Progenitor cell of endocrine pancreas (in vitro differentiated cells): ENCODE measurements at regions not wholly inside any gene's neighbourhood (a gene's known extent, or its start where the extent isn't known, plus 50 kb on each side); places are given as distances from the start of the nearest gene placed in this dataset.
A peak's percentile ranks its signal among the peaks of the same experiment; 100 is the strongest.

Experiments used
- DNase-seq: peaks from one replicate; pipeline ENCODE4 v3.0.0; 2021; ENCODE audit warnings: low spot score; ENCODE audit not compliant: unreplicated experiment
- H3K27ac Mint-ChIP-seq: 2 replicates; pipeline ENCODE4 v1.8.0; 2021; ENCODE audit warnings: mild to moderate bottlenecking, moderate library complexity, mixed read lengths
- H3K27me3 Mint-ChIP-seq: 2 replicates; pipeline ENCODE4 v1.8.0; 2021; ENCODE audit warnings: mixed read lengths
- H3K36me3 Mint-ChIP-seq: 2 replicates; pipeline ENCODE4 v1.8.0; 2022; ENCODE audit warnings: mixed read lengths; ENCODE audit not compliant: insufficient read depth
- H3K4me1 Mint-ChIP-seq: 2 replicates; pipeline ENCODE4 v1.8.0; 2021; ENCODE audit warnings: low read depth, mixed read lengths
- H3K4me3 Mint-ChIP-seq: 2 replicates; pipeline ENCODE4 v1.8.0; 2021; ENCODE audit warnings: low read depth, mild to moderate bottlenecking, moderate library complexity, mixed read lengths
- H3K9me3 Mint-ChIP-seq: 2 replicates; pipeline ENCODE4 v1.8.0; 2021; ENCODE audit warnings: low read depth, mixed read lengths
- CTCF ChIP-seq: fragments of 200-600 bp; sonication (generic); IDR thresholded peaks from one replicate; pipeline ENCODE4 v1.5.0; 2021; ENCODE audit warnings: antibody characterized with exemption, mild to moderate bottlenecking; ENCODE audit not compliant: unreplicated experiment

DNA sequence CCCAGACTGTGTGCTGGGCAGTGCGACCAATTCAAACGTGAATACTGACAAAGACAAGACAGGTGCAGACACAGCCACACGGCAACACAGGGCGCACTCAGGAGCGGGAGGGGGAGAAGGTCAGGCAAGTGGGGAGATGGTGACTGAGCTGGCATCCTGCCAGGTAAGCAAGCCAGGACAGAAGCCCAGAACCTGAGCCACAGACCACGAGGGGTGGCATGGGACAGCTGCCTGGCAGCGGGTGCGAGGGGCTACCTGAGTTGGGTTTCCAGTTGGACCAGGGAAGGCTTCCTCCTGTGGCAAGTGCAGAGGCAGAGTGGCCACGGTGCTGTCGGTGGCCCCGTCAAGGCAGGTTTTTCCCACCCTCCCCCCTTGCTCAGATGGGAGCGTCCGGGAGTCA is 215.2 kb upstream of the ARID1B start:
- Mint-ChIP-seq H3K27ac (no peak overlapping the region), H3K9me3 (peaks cover 7% of the 10 kb centered on the region), H3K4me3 (no peak overlapping the region), H3K27me3 (peaks cover 4% of the 10 kb centered on the region), H3K36me3 (no peaks in the 10 kb centered on the region), H3K4me1 (peaks cover 14% of the 10 kb centered on the region)
- no peak for DNase-seq
- no peak for TF ChIP-seq CTCF

- H3K36me3 Mint-ChIP-seq, result no peaks in the 10 kb centered on the region
- H3K9me3 Mint-ChIP-seq, result peaks cover 9% of the 10 kb centered on the region
- H3K4me3 Mint-ChIP-seq, result no peak overlapping the region
- DNase-seq, result no peak
- peaks cover 17% of the 10 kb centered on the region for H3K4me1 Mint-ChIP-seq
- TF ChIP-seq CTCF, result no peak
- H3K27me3 Mint-ChIP-seq, result peaks cover 5% of the 10 kb centered on the region
- H3K27ac Mint-ChIP-seq, result no peak overlapping the region
These were observed 216.7 kb upstream of the ARID1B start for GRCh38 chr6:156560476-156560875.

- Mint-ChIP-seq H3K4me1 (peaks cover 15% of the 10 kb centered on the region), H3K36me3 (no peaks in the 10 kb centered on the region), H3K4me3 (no peak overlapping the region), H3K9me3 (peaks cover 10% of the 10 kb centered on the region), H3K27me3 (peaks cover 9% of the 10 kb centered on the region), H3K27ac (peak overlapping the region; percentile 18)
- no peak for DNase-seq
- TF ChIP-seq CTCF, result no peak
These were observed 218.0 kb upstream of the ARID1B start for GRCh38 chr6:156559162-156559690.

GRCh38 chr6:156557911-156558259 is 219.3 kb upstream of the ARID1B start:
- Mint-ChIP-seq H3K9me3 (peaks cover 10% of the 10 kb centered on the region), H3K27ac (no peak overlapping the region), H3K4me1 (peaks cover 13% of the 10 kb centered on the region), H3K27me3 (peaks cover 7% of the 10 kb centered on the region), H3K36me3 (no peaks in the 10 kb centered on the region), H3K4me3 (no peak overlapping the region)
- DNase-seq, result no peak
- TF ChIP-seq CTCF, result no peak

GRCh38 chr6:156557251-156557910 is 219.8 kb upstream of the ARID1B start:
- peak overlapping the region; percentile 85 for H3K27ac Mint-ChIP-seq

More at GRCh38 chr6:156557251-156557910, 219.8 kb upstream of the ARID1B start:
- peaks cover 10% of the 10 kb centered on the region for H3K9me3 Mint-ChIP-seq
- peaks cover 9% of the 10 kb centered on the region for H3K27me3 Mint-ChIP-seq
- TF ChIP-seq CTCF, result no peak
- DNase-seq, result peak; percentile 37
- H3K4me3 Mint-ChIP-seq, result peak overlapping the region; percentile 5
- peaks cover 13% of the 10 kb centered on the region for H3K4me1 Mint-ChIP-seq
- H3K36me3 Mint-ChIP-seq, result no peaks in the 10 kb centered on the region
